HUES48 (cell line): ENCODE measurements at regions not wholly inside any gene's neighbourhood (a gene's known extent, or its start where the extent isn't known, plus 50 kb on each side); places are given as distances from the start of the nearest gene placed in this dataset.
"Not testable (repeated sequence)": the region's sequence is repeated elsewhere in the genome, so short reads cannot be mapped to it uniquely, and the experiment has no call there.

Experiments used
- H3K27ac ChIP-seq: one replicate; pipeline ENCODE4 v1.7.0; 2013; ENCODE audit warnings: low read depth, low read length, inconsistent platforms
- H3K27me3 ChIP-seq: 2 replicates; pipeline ENCODE4 v1.6.1; 2013; ENCODE audit warnings: mild to moderate bottlenecking, low read length; ENCODE audit not compliant: control insufficient read depth, insufficient read depth
- H3K36me3 ChIP-seq: 2 replicates; pipeline ENCODE4 v1.6.1; 2013; ENCODE audit warnings: low read length; ENCODE audit not compliant: control insufficient read depth, insufficient read depth
- H3K4me1 ChIP-seq: 2 replicates; pipeline ENCODE4 v1.6.1; 2013; ENCODE audit warnings: mild to moderate bottlenecking, low read length; ENCODE audit not compliant: control insufficient read depth, insufficient read depth
- H3K4me3 ChIP-seq: 2 replicates; pipeline ENCODE4 v1.5.1; 2013; ENCODE audit warnings: mild to moderate bottlenecking, low read depth, low read length
- H3K9ac ChIP-seq: 2 replicates; pipeline ENCODE4 v1.6.1; 2013; ENCODE audit warnings: mild to moderate bottlenecking, low read depth, low read length, moderate library complexity
- H3K9me3 ChIP-seq: 2 replicates; pipeline ENCODE4 v1.6.1; 2013; ENCODE audit warnings: low read length; ENCODE audit not compliant: control insufficient read depth, insufficient read depth

DNA sequence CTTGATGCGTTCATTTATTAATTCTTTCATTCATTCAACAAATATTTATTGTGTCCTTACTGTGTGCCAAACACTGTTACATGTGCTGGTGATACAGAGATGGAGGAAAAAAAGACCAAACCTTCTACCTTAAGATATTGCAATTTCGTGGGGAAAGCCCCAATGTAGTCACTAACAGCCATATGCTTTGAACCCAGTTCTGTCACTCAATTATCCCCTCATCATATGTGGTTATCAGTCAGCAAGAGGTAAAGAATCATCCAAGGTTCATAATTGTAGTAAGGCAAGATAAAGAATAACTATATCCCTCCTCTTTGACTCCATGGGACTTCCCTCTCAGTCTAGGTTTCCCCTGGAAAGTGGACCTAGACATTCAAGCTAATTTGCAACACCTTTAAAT lies 1185.6 kb upstream of the CELF4 start:
- H3K4me1 ChIP-seq = 0 out of 2 replicates have a peak, but pooled peaks cover 2% of the 10 kb centered on the region

GRCh38 chr18:38750751-38751150 lies 1185.2 kb upstream of the CELF4 start:
- H3K4me1 ChIP-seq = 0 out of 2 replicates have a peak, but pooled peaks cover 2% of the 10 kb centered on the region

More for the DNA sequence above, 1185.6 kb upstream of the CELF4 start:
- Histone ChIP-seq H3K36me3 (no peaks in the 10 kb centered on the region), H3K27ac (no peak overlapping the region), H3K4me3 (no peak overlapping the region), H3K27me3 (no peaks in the 10 kb centered on the region), H3K9me3 (no peaks in the 10 kb centered on the region), H3K9ac (no peak overlapping the region)

DNA sequence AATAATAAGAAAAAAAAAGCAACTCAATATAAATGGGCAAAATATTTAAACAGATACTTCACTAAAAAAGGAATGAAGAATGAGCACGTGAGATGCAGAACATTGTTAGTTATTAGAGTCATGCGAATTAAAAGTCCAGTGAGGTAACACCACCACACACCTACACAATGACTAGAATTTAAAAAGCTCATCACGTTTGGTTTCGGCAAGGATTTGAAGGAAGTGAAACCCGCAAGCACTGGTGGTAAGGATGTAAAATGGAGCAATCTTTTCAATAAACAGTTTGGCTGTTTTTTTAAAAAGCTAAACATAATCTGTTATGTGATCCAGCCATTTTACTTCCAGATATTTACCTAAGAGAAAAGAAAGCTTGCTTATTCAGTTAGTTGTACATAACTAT lies 1181.6 kb upstream of the CELF4 start:
- Histone ChIP-seq H3K27ac (no peak overlapping the region), H3K27me3 (no peaks in the 10 kb centered on the region), H3K4me3 (no peak overlapping the region), H3K4me1 (0 out of 2 replicates have a peak, but pooled peaks cover 1% of the 10 kb centered on the region), H3K9ac (no peak overlapping the region), H3K36me3 (no peaks in the 10 kb centered on the region), H3K9me3 (no peaks in the 10 kb centered on the region)

More at GRCh38 chr18:38750751-38751150, 1185.2 kb upstream of the CELF4 start:
- H3K27me3 ChIP-seq = no peaks in the 10 kb centered on the region
- no peak overlapping the region for H3K4me3 ChIP-seq
- no peaks in the 10 kb centered on the region for H3K36me3 ChIP-seq
- no peak overlapping the region for H3K9ac ChIP-seq
- H3K9me3 ChIP-seq = no peaks in the 10 kb centered on the region
- no peak overlapping the region for H3K27ac ChIP-seq

- H3K36me3 ChIP-seq, H3K4me1 ChIP-seq, H3K9ac ChIP-seq, H3K9me3 ChIP-seq, H3K27ac ChIP-seq, H3K4me3 ChIP-seq, H3K27me3 ChIP-seq: not testable (repeated sequence)
Measured at GRCh38 chr18:38720181-38720580, 1154.6 kb upstream of the CELF4 start.

GRCh38 chr18:38718365-38718901 lies 1152.8 kb upstream of the CELF4 start:
- Histone ChIP-seq H3K27me3 (no peaks in the 10 kb centered on the region), H3K36me3 (no peaks in the 10 kb centered on the region), H3K9me3 (no peaks in the 10 kb centered on the region), H3K27ac (no peak overlapping the region), H3K9ac (no peak overlapping the region), H3K4me3 (no peak overlapping the region), H3K4me1 (no peaks in the 10 kb centered on the region)

DNA sequence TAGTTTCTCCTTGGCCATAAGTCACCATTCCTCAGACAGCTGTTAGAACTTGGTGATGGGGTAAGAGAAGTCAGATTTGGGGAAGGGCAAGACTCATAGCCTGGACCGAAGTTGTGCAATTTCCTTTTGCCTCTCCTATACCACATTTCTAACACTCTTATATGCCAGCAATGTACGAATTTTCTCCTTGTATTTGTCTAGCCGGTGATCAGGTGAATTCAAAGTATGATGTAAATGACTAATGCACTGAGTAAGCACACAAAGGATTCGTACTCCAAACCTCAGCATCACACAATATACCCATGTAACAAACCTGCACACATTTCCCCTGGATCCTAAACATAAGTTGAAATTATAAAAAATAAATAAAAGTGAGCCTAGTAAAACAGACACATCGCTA lies 1143.5 kb upstream of the CELF4 start:
- no peaks in the 10 kb centered on the region for H3K9me3 ChIP-seq
- no peaks in the 10 kb centered on the region for H3K4me1 ChIP-seq
- H3K4me3 ChIP-seq = no peak overlapping the region
- H3K36me3 ChIP-seq = no peaks in the 10 kb centered on the region
- H3K9ac ChIP-seq = no peak overlapping the region
- H3K27ac ChIP-seq = no peak overlapping the region
- no peaks in the 10 kb centered on the region for H3K27me3 ChIP-seq

GRCh38 chr18:38706373-38706772 lies 1140.8 kb upstream of the CELF4 start:
- H3K4me1 ChIP-seq = no peaks in the 10 kb centered on the region
- no peaks in the 10 kb centered on the region for H3K27me3 ChIP-seq
- no peaks in the 10 kb centered on the region for H3K36me3 ChIP-seq

GRCh38 chr18:38698088-38698487 lies 1132.5 kb upstream of the CELF4 start:
- H3K4me1 ChIP-seq = peaks cover 23% of the 10 kb centered on the region
- H3K4me3 ChIP-seq = no peak overlapping the region
- H3K27ac ChIP-seq = peak overlapping the region; percentile 47
- H3K27me3 ChIP-seq = no peaks in the 10 kb centered on the region
- H3K9me3 ChIP-seq = no peaks in the 10 kb centered on the region
- no peaks in the 10 kb centered on the region for H3K36me3 ChIP-seq
- no peak overlapping the region for H3K9ac ChIP-seq

More at GRCh38 chr18:38706373-38706772, 1140.8 kb upstream of the CELF4 start:
- no peaks in the 10 kb centered on the region for H3K9me3 ChIP-seq
- H3K27ac ChIP-seq = no peak overlapping the region
- no peak overlapping the region for H3K4me3 ChIP-seq
- no peak overlapping the region for H3K9ac ChIP-seq

DNA sequence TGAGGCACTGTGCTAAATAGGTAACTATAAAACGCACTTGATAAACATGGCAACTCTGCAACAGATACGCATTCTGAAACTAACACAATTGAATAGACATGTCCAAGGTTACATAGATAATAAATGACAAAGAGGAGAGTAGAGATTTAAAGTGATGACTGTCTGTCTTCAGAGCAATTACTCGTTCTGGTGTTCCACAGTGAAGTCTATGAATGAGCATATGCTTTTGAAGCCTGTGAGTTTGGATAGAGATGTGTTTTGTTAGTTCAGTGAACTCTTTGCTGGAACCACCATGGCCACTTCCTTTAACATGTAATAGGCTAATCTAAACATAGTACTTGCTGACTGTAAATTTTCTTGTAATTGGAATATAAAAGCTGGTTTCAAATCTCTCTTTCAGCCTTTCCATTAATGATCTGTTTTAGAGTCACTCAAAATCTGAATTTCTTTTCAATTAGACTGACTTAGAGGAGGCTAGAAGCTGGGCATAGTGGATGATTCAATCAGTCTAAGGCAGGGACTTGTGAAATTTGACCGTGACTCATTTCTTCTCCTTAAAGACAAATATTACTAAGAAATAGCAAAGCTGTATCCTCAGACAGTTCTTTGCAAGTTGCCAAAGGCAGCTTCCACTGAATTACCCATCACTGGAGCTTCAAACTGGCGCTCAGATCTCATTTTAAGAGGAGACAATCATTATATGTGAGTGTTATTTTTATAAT lies 1130.1 kb upstream of the CELF4 start:
- H3K9me3 ChIP-seq = no peaks in the 10 kb centered on the region
- H3K27me3 ChIP-seq = no peaks in the 10 kb centered on the region
- H3K4me3 ChIP-seq = no peak overlapping the region
- peaks cover 23% of the 10 kb centered on the region for H3K4me1 ChIP-seq
- H3K9ac ChIP-seq = no peak overlapping the region
- H3K36me3 ChIP-seq = no peaks in the 10 kb centered on the region
- no peak overlapping the region for H3K27ac ChIP-seq

DNA sequence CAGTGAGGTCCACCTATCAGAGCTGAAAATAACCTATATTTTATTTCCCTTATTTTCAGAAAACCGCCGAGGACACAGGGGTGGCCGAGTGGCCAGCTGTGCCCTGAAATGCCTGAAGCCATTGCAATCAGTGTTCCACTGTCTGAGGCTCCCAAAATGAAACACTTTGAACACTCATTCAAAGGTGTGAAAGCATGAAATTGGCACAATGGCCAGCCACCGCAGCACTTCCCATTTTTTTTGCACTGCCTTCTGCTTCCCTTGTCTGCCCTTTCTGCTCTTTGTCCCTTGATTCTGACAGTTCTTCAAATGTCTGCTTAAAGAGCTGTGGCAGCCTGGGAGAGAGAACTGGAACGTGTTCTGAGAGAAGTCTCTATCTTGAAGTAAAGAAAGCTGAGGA lies 1127.5 kb upstream of the CELF4 start:
- H3K27ac ChIP-seq = no peak overlapping the region
- H3K4me3 ChIP-seq = no peak overlapping the region
- peaks cover 11% of the 10 kb centered on the region for H3K4me1 ChIP-seq
- no peaks in the 10 kb centered on the region for H3K9me3 ChIP-seq
- H3K27me3 ChIP-seq = no peaks in the 10 kb centered on the region
- H3K9ac ChIP-seq = no peak overlapping the region
- H3K36me3 ChIP-seq = no peaks in the 10 kb centered on the region

GRCh38 chr18:38690626-38691025 lies 1125.0 kb upstream of the CELF4 start:
- no peak overlapping the region for H3K9ac ChIP-seq
- no peak overlapping the region for H3K4me3 ChIP-seq
- H3K27ac ChIP-seq = no peak overlapping the region
- no peaks in the 10 kb centered on the region for H3K36me3 ChIP-seq
- H3K27me3 ChIP-seq = no peaks in the 10 kb centered on the region
- H3K9me3 ChIP-seq = no peaks in the 10 kb centered on the region
- H3K4me1 ChIP-seq = no peaks in the 10 kb centered on the region
